ENCODE measurements at regions not wholly inside any gene's neighbourhood (a gene's known extent, or its start where the extent isn't known, plus 50 kb on each side); places are given as distances from the start of the nearest gene placed in this dataset.
"Not testable (repeated sequence)": the region's sequence is repeated elsewhere in the genome, so short reads cannot be mapped to it uniquely, and the experiment has no call there.

- no peaks in the 10 kb centered on the region for H3K27me3 ChIP-seq (ENCODE audit: low read depth)
- H3K9me3 ChIP-seq (replicated peaks): peaks cover 36% of the 10 kb centered on the region
- no peak overlapping the region for H3K27ac ChIP-seq (replicated peaks)
- TF ChIP-seq CTCF (IDR thresholded peaks at IDR 0.05; ENCODE audit: borderline replicate concordance): no peak
- no peaks in the 10 kb centered on the region for H3K36me3 ChIP-seq
- no peaks in the 10 kb centered on the region for H3K4me1 ChIP-seq
- intact Hi-C loops (cut with micrococcal nuclease): no loop called here
- DNase-seq: no peak
- no peak overlapping the region for H3K4me3 ChIP-seq
These were observed 726.7 kb upstream of the ADGRB3 start for GRCh38 chr6:67908379-67908778.

GRCh38 chr6:67904735-67905134 is 730.3 kb upstream of the ADGRB3 start:
- H3K27me3 ChIP-seq (ENCODE audit: low read depth); H3K4me1 ChIP-seq; H3K36me3 ChIP-seq; DNase-seq; H3K27ac ChIP-seq (replicated peaks); H3K4me3 ChIP-seq; intact Hi-C loops (cut with micrococcal nuclease): not testable (repeated sequence)
- peaks cover 43% of the 10 kb centered on the region for H3K9me3 ChIP-seq (replicated peaks)

- peaks cover 19% of the 10 kb centered on the region for H3K9me3 ChIP-seq (replicated peaks)
- H3K4me3 ChIP-seq: no peak overlapping the region
- no peak for DNase-seq
- no peak for TF ChIP-seq CTCF (IDR thresholded peaks at IDR 0.05; ENCODE audit: borderline replicate concordance)
- H3K36me3 ChIP-seq: no peaks in the 10 kb centered on the region
- no peaks in the 10 kb centered on the region for H3K27me3 ChIP-seq (ENCODE audit: low read depth)
- no peaks in the 10 kb centered on the region for H3K4me1 ChIP-seq
- intact Hi-C loops (cut with micrococcal nuclease): no loop called here
- H3K27ac ChIP-seq (replicated peaks): no peak overlapping the region
These were observed 736.2 kb upstream of the ADGRB3 start for GRCh38 chr6:67898875-67899274.

- intact Hi-C loops (cut with micrococcal nuclease): no loop called here
- Histone ChIP-seq H3K4me1 (no peaks in the 10 kb centered on the region), H3K36me3 (no peaks in the 10 kb centered on the region), H3K9me3 (replicated peaks) (peaks cover 13% of the 10 kb centered on the region), H3K27ac (replicated peaks) (no peak overlapping the region), H3K4me3 (no peak overlapping the region), H3K27me3 (ENCODE audit: low read depth) (no peaks in the 10 kb centered on the region)
- no peak for DNase-seq
- TF ChIP-seq CTCF (IDR thresholded peaks at IDR 0.05; ENCODE audit: borderline replicate concordance): no peak
These were observed 737.0 kb upstream of the ADGRB3 start for GRCh38 chr6:67897998-67898607.

GRCh38 chr6:67896476-67896875 is 738.6 kb upstream of the ADGRB3 start:
- H3K36me3 ChIP-seq: no peaks in the 10 kb centered on the region
- H3K9me3 ChIP-seq (replicated peaks): peaks cover 7% of the 10 kb centered on the region
- H3K4me3 ChIP-seq: no peak overlapping the region
- DNase-seq: no peak
- intact Hi-C loops (cut with micrococcal nuclease): no loop called here
- no peak for TF ChIP-seq CTCF (IDR thresholded peaks at IDR 0.05; ENCODE audit: borderline replicate concordance)
- no peak overlapping the region for H3K27ac ChIP-seq (replicated peaks)
- no peaks in the 10 kb centered on the region for H3K4me1 ChIP-seq
- H3K27me3 ChIP-seq (ENCODE audit: low read depth): no peaks in the 10 kb centered on the region

GRCh38 chr6:67889682-67889995 is 745.4 kb upstream of the ADGRB3 start:
- DNase-seq: no peak
- intact Hi-C loops (cut with micrococcal nuclease): no loop called here
- H3K27me3 ChIP-seq (ENCODE audit: low read depth): no peaks in the 10 kb centered on the region
- no peak overlapping the region for H3K27ac ChIP-seq (replicated peaks)
- no peaks in the 10 kb centered on the region for H3K4me1 ChIP-seq
- TF ChIP-seq CTCF (IDR thresholded peaks at IDR 0.05; ENCODE audit: borderline replicate concordance): no peak
- H3K36me3 ChIP-seq: no peaks in the 10 kb centered on the region
- H3K9me3 ChIP-seq (replicated peaks): peaks cover 22% of the 10 kb centered on the region
- no peak overlapping the region for H3K4me3 ChIP-seq

All from left ventricle myocardium inferior (tissue), 1 donor.